ENCODE measurements at regions not wholly inside any gene's neighbourhood (a gene's known extent, or its start where the extent isn't known, plus 50 kb on each side); places are given as distances from the start of the nearest gene placed in this dataset.

- no peak for TF ChIP-seq CTCF (IDR thresholded peaks at IDR 0.05; ENCODE audit: insufficient read depth, low read depth, low read length)
- no peak overlapping the region for H3K4me3 ChIP-seq (ENCODE audit: low read depth, low read length)
- no peak for DNase-seq (ENCODE audit: low read depth)
Measured at GRCh38 chr1:185574139-185574875, 159.9 kb upstream of the HMCN1 start.

- no peak for DNase-seq (ENCODE audit: low read depth)
- no peak overlapping the region for H3K4me3 ChIP-seq (ENCODE audit: low read depth, low read length)
- TF ChIP-seq CTCF (IDR thresholded peaks at IDR 0.05; ENCODE audit: insufficient read depth, low read depth, low read length), result no peak
Measured at GRCh38 chr1:185573677-185574076, 160.5 kb upstream of the HMCN1 start.

- no peak for DNase-seq (ENCODE audit: low read depth)
- TF ChIP-seq CTCF (IDR thresholded peaks at IDR 0.05; ENCODE audit: insufficient read depth, low read depth, low read length), result no peak
- no peak overlapping the region for H3K4me3 ChIP-seq (ENCODE audit: low read depth, low read length)
Measured at GRCh38 chr1:185573162-185573561, 161.0 kb upstream of the HMCN1 start.

- no peak for DNase-seq (ENCODE audit: low read depth)
- no peak for TF ChIP-seq CTCF (IDR thresholded peaks at IDR 0.05; ENCODE audit: insufficient read depth, low read depth, low read length)
- no peak overlapping the region for H3K4me3 ChIP-seq (ENCODE audit: low read depth, low read length)
Measured at GRCh38 chr1:185570962-185571361, 163.2 kb upstream of the HMCN1 start.

- no peak for TF ChIP-seq CTCF (IDR thresholded peaks at IDR 0.05; ENCODE audit: insufficient read depth, low read depth, low read length)
- DNase-seq (ENCODE audit: low read depth), result no peak
Measured at GRCh38 chr1:185568155-185569123, 165.8 kb upstream of the HMCN1 start.

GRCh38 chr1:185567440-185567839 lies 166.8 kb upstream of the HMCN1 start:
- no peak for DNase-seq (ENCODE audit: low read depth)
- TF ChIP-seq CTCF (IDR thresholded peaks at IDR 0.05; ENCODE audit: insufficient read depth, low read depth, low read length), result no peak
- H3K4me3 ChIP-seq (ENCODE audit: low read depth, low read length), result no peak overlapping the region

More at GRCh38 chr1:185568155-185569123, 165.8 kb upstream of the HMCN1 start:
- no peak overlapping the region for H3K4me3 ChIP-seq (ENCODE audit: low read depth, low read length)
